Gastrocnemius medialis (tissue), 4 donors: ENCODE measurements at regions not wholly inside any gene's neighbourhood (a gene's known extent, or its start where the extent isn't known, plus 50 kb on each side); places are given as distances from the start of the nearest gene placed in this dataset.

Experiments
- CTCF ChIP-seq, 5 experiments: fragments of 450-650 bp in 3 of 5; fragments of 200-600 bp in 2 of 5; sonication (generic) in 2 of 5; IDR thresholded peaks in 4 of 5; conservative IDR thresholded peaks in 1 of 5; 1 replicate in 4 of 5; 2 replicates in 1 of 5; pipeline ENCODE4 v1.5.1; 2016 to 2019; ENCODE audit warnings: antibody characterized with exemption in 5 of 5, mild to moderate bottlenecking in 3 of 5, moderate library complexity in 3 of 5
- POLR2A ChIP-seq, 2 donors: fragments of 450-650 bp; IDR thresholded peaks; one replicate each; pipeline ENCODE4 v1.6.1; 2017; ENCODE audit warnings: antibody characterized with exemption in 2 of 2, mild to moderate bottlenecking in 2 of 2, moderate library complexity in 2 of 2

GRCh38 chr9:36778682-36779081 lies 206.0 kb downstream of the MELK start:
- no peak for TF ChIP-seq CTCF (IDR thresholded peaks at IDR 0.05 in 4 of 5, conservative IDR thresholded peaks at IDR 0.05 in 1 of 5)
- TF ChIP-seq POLR2A (IDR thresholded peaks at IDR 0.05): no peak
